ENCODE measurements at regions not wholly inside any gene's neighbourhood (a gene's known extent, or its start where the extent isn't known, plus 50 kb on each side); places are given as distances from the start of the nearest gene placed in this dataset.

- Histone ChIP-seq H3K36me3 (no peaks in the 10 kb centered on the region), H3K27ac (no peak overlapping the region), H3K4me3 (no peak overlapping the region), H3K4me1 (no peaks in the 10 kb centered on the region), H3K9me3 (peaks cover 0 to 3% of the 10 kb centered on the region in 2 donors), H3K27me3 (no peaks in the 10 kb centered on the region)
- no peak for TF ChIP-seq CTCF (IDR thresholded peaks at IDR 0.05)
- DNase-seq (ENCODE audit: low spot score in 2 of 2) = no peak
- intact Hi-C loops (cut with DNase I) = no loop called here
Observed at GRCh38 chr6:67888886-67889681, 746.0 kb upstream of the ADGRB3 start.

- intact Hi-C loops (cut with DNase I) = no loop called here
- TF ChIP-seq CTCF (IDR thresholded peaks at IDR 0.05) = no peak
- DNase-seq (ENCODE audit: low spot score in 2 of 2) = no peak
- H3K4me1 ChIP-seq = no peaks in the 10 kb centered on the region
- no peaks in the 10 kb centered on the region for H3K36me3 ChIP-seq
- H3K27ac ChIP-seq = no peak overlapping the region
- H3K4me3 ChIP-seq = no peak overlapping the region
- H3K9me3 ChIP-seq = peaks cover 0 to 3% of the 10 kb centered on the region in 2 donors
- no peaks in the 10 kb centered on the region for H3K27me3 ChIP-seq
Observed at GRCh38 chr6:67888546-67888885, 746.6 kb upstream of the ADGRB3 start.

- intact Hi-C loops (cut with DNase I) = no loop called here
- no peak for DNase-seq (ENCODE audit: low spot score in 2 of 2)
Observed at GRCh38 chr6:67887747-67888545, 747.1 kb upstream of the ADGRB3 start.

GRCh38 chr6:67887419-67887746, 747.7 kb upstream of the ADGRB3 start:
- Histone ChIP-seq H3K27me3 (no peaks in the 10 kb centered on the region), H3K27ac (no peak overlapping the region), H3K36me3 (no peaks in the 10 kb centered on the region), H3K4me1 (no peaks in the 10 kb centered on the region), H3K9me3 (peaks cover 0 to 3% of the 10 kb centered on the region in 2 donors), H3K4me3 (no peak overlapping the region)
- TF ChIP-seq CTCF (IDR thresholded peaks at IDR 0.05) = no peak
- no peak for DNase-seq (ENCODE audit: low spot score in 2 of 2)
- intact Hi-C loops (cut with DNase I) = no loop called here

More at GRCh38 chr6:67887747-67888545, 747.1 kb upstream of the ADGRB3 start:
- no peak overlapping the region for H3K4me3 ChIP-seq
- H3K4me1 ChIP-seq = no peaks in the 10 kb centered on the region
- no peak for TF ChIP-seq CTCF (IDR thresholded peaks at IDR 0.05)
- H3K9me3 ChIP-seq = peaks cover 0 to 3% of the 10 kb centered on the region in 2 donors
- no peaks in the 10 kb centered on the region for H3K36me3 ChIP-seq
- no peak overlapping the region for H3K27ac ChIP-seq
- no peaks in the 10 kb centered on the region for H3K27me3 ChIP-seq

GRCh38 chr6:67886840-67887292, 748.2 kb upstream of the ADGRB3 start:
- Histone ChIP-seq H3K4me1 (no peaks in the 10 kb centered on the region), H3K9me3 (peaks cover 0 to 3% of the 10 kb centered on the region in 2 donors), H3K27ac (no peak overlapping the region), H3K36me3 (no peaks in the 10 kb centered on the region), H3K4me3 (no peak overlapping the region), H3K27me3 (no peaks in the 10 kb centered on the region)
- no peak for TF ChIP-seq CTCF (IDR thresholded peaks at IDR 0.05)
- DNase-seq (ENCODE audit: low spot score in 2 of 2) = no peak
- intact Hi-C loops (cut with DNase I) = no loop called here

Data from ascending aorta (tissue), 2 donors.